GM23248 (cell line): ENCODE measurements at regions not wholly inside any gene's neighbourhood (a gene's known extent, or its start where the extent isn't known, plus 50 kb on each side); places are given as distances from the start of the nearest gene placed in this dataset.

Experiments
- DNase-seq: peaks from one replicate; pipeline ENCODE4 v3.0.0-alpha.2; 2015
- H2AFZ ChIP-seq: fragments of 200-600 bp; sonication (generic); 2 replicates; pipeline ENCODE4 v1.6.1; 2016; ENCODE audit warnings: antibody characterized with exemption
- H3F3A ChIP-seq: fragments of 200-600 bp; sonication (generic); 2 replicates; pipeline ENCODE4 v1.6.1; 2016; ENCODE audit warnings: mild to moderate bottlenecking, antibody characterized with exemption, mixed run types; ENCODE audit not compliant: insufficient read depth
- H3K27ac ChIP-seq: fragments of 200-600 bp; sonication (generic); 2 replicates; pipeline ENCODE4 v1.5.1; 2016; ENCODE audit warnings: mild to moderate bottlenecking
- H3K27me3 ChIP-seq: fragments of 200-600 bp; sonication (generic); replicated peaks from 2 replicates; pipeline ENCODE4 v1.6.1; 2016; ENCODE audit warnings: mild to moderate bottlenecking; ENCODE audit not compliant: insufficient read depth
- H3K36me3 ChIP-seq: fragments of 200-600 bp; sonication (generic); 2 replicates; pipeline ENCODE4 v1.6.1; 2016; ENCODE audit warnings: low read depth, mild to moderate bottlenecking
- H3K4me1 ChIP-seq: fragments of 200-600 bp; sonication (generic); 2 replicates; pipeline ENCODE4 v1.6.1; 2016; ENCODE audit warnings: mild to moderate bottlenecking; ENCODE audit not compliant: insufficient read depth
- H3K4me2 ChIP-seq: fragments of 200-600 bp; sonication (generic); one replicate; pipeline ENCODE4 v1.6.1; 2016; ENCODE audit warnings: mild to moderate bottlenecking; ENCODE audit not compliant: unreplicated experiment
- H3K4me3 ChIP-seq: fragments of 200-600 bp; sonication (generic); 2 replicates; pipeline ENCODE4 v1.5.1; 2016; ENCODE audit warnings: mild to moderate bottlenecking
- H3K79me2 ChIP-seq: fragments of 200-600 bp; sonication (generic); 2 replicates; pipeline ENCODE4 v1.6.1; 2016; ENCODE audit warnings: mild to moderate bottlenecking; ENCODE audit not compliant: insufficient read depth
- H3K9ac ChIP-seq: fragments of 200-600 bp; sonication (generic); 2 replicates; pipeline ENCODE4 v1.6.1; 2016; ENCODE audit warnings: mild to moderate bottlenecking
- H3K9me2 ChIP-seq: fragments of 200-600 bp; sonication (generic); 2 replicates; pipeline ENCODE4 v1.6.1; 2016; ENCODE audit warnings: mixed run types, mild to moderate bottlenecking, moderate library complexity; ENCODE audit not compliant: insufficient read depth
- H3K9me3 ChIP-seq: fragments of 200-600 bp; sonication (generic); one replicate; pipeline ENCODE4 v1.6.1; 2017; ENCODE audit warnings: low read depth
- H4K20me1 ChIP-seq: fragments of 200-600 bp; sonication (generic); 2 replicates; pipeline ENCODE4 v1.6.0; 2016; ENCODE audit not compliant: insufficient read depth
- EZH2 ChIP-seq: fragments of 200-600 bp; sonication (generic); IDR thresholded peaks from 2 replicates; pipeline ENCODE4 v1.6.1; 2018; ENCODE audit warnings: antibody characterized with exemption, mild to moderate bottlenecking; ENCODE audit not compliant: insufficient read depth, poor library complexity, severe bottlenecking
- EZH2phosphoT487 ChIP-seq: fragments of 200-600 bp; sonication (generic); IDR thresholded peaks from 2 replicates; pipeline ENCODE4 v1.6.1; 2018; ENCODE audit warnings: antibody characterized with exemption, moderate library complexity, mild to moderate bottlenecking, low read depth; ENCODE audit not compliant: insufficient read depth
- WGBS, 2 experiments: methylation state at CpG; one replicate each; pipeline ENCODE4 v1.1.6; 2015 to 2017; ENCODE audit warnings: low lambda C conversion rate in 2 of 2, low coverage in 1 of 2; ENCODE audit errors: missing lambda C conversion rate in 2 of 2; 5-methylcytosine and 5-hydroxymethylcytosine counted together
- in situ Hi-C: fragments of 300-500 bp; cut with MboI; formaldehyde crosslinking; loops from 2 replicates; pipeline ENCODE4 v1.15.0; 2020

GRCh38 chr5:63822614-63823013, 139.6 kb downstream of the HTR1A start:
- TF ChIP-seq EZH2, result no peak
- TF ChIP-seq EZH2phosphoT487, result no peak
- Histone ChIP-seq H3K9me3 (no peaks in the 10 kb centered on the region), H3K36me3 (no peaks in the 10 kb centered on the region), H3K4me2 (no peak overlapping the region), H3K4me3 (no peak overlapping the region), H3K27me3 (no peaks in the 10 kb centered on the region), H3K4me1 (no peaks in the 10 kb centered on the region), H2AFZ (no peak overlapping the region), H3F3A (no peaks in the 10 kb centered on the region), H3K79me2 (no peaks in the 10 kb centered on the region), H4K20me1 (no peaks in the 10 kb centered on the region), H3K9ac (no peak overlapping the region), H3K9me2 (no peaks in the 10 kb centered on the region), H3K27ac (no peak overlapping the region)
- DNase-seq, result no peak
- 0% methylated on average over 1 of the region's 1 CpG for WGBS, 2 experiments
- in situ Hi-C loops, result no loop called here

GRCh38 chr5:63820577-63820976, 141.7 kb downstream of the HTR1A start:
- in situ Hi-C loops, result no loop called here
- DNase-seq, result no peak
- Histone ChIP-seq H3K4me2 (no peak overlapping the region), H4K20me1 (no peaks in the 10 kb centered on the region), H3K27ac (no peak overlapping the region), H3K79me2 (no peaks in the 10 kb centered on the region), H3K4me3 (no peak overlapping the region), H3K27me3 (no peaks in the 10 kb centered on the region), H3K9ac (no peak overlapping the region), H3F3A (no peaks in the 10 kb centered on the region), H3K9me3 (no peaks in the 10 kb centered on the region), H3K9me2 (no peaks in the 10 kb centered on the region), H3K4me1 (no peaks in the 10 kb centered on the region), H3K36me3 (no peaks in the 10 kb centered on the region), H2AFZ (no peak overlapping the region)
- WGBS, 2 experiments, result 0 to 3% methylated on average over 3 of the region's 3 CpGs
- no peak for TF ChIP-seq EZH2
- no peak for TF ChIP-seq EZH2phosphoT487

DNA sequence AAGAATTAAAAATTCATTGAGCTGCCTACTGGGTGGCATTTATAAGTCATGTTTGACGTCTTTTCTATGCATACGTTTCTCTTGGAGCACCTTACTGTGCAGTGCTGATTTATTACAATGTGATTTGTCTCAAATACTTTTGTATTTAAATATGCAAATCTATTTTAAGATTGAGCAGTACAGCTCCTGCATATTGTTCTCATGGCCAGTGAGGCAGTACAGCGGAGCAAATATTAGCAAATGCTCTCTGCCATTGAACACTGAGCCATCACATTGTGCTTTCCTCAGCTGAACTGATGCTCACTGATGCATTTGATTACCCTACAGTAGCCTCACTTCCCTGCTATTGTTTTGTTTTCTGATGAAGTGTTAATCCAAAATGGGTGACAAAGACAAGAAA, 149.6 kb downstream of the HTR1A start:
- H3K36me3 ChIP-seq, result no peaks in the 10 kb centered on the region
- WGBS, 2 experiments, result 17 to 40% methylated on average over 3 of the region's 3 CpGs
- H3F3A ChIP-seq, result no peaks in the 10 kb centered on the region
- no peak overlapping the region for H3K27ac ChIP-seq
- no peaks in the 10 kb centered on the region for H3K9me2 ChIP-seq
- H3K4me2 ChIP-seq, result no peak overlapping the region
- no peaks in the 10 kb centered on the region for H3K9me3 ChIP-seq
- H3K27me3 ChIP-seq, result no peaks in the 10 kb centered on the region
- no peaks in the 10 kb centered on the region for H3K4me1 ChIP-seq
- no peak overlapping the region for H3K4me3 ChIP-seq
- no peak for DNase-seq
- H4K20me1 ChIP-seq, result no peaks in the 10 kb centered on the region
- H3K9ac ChIP-seq, result no peak overlapping the region
- H3K79me2 ChIP-seq, result no peaks in the 10 kb centered on the region
- H2AFZ ChIP-seq, result no peak overlapping the region
- no peak for TF ChIP-seq EZH2phosphoT487
- TF ChIP-seq EZH2, result no peak
- in situ Hi-C loops, result no loop called here

- Histone ChIP-seq H3K36me3 (no peaks in the 10 kb centered on the region), H4K20me1 (no peaks in the 10 kb centered on the region), H3K4me2 (no peak overlapping the region), H3K9me2 (no peaks in the 10 kb centered on the region), H3K27me3 (no peaks in the 10 kb centered on the region), H3K79me2 (no peaks in the 10 kb centered on the region), H3K27ac (no peak overlapping the region), H3F3A (no peaks in the 10 kb centered on the region), H2AFZ (no peak overlapping the region), H3K9ac (no peak overlapping the region), H3K4me1 (no peaks in the 10 kb centered on the region), H3K4me3 (no peak overlapping the region), H3K9me3 (no peaks in the 10 kb centered on the region)
- TF ChIP-seq EZH2phosphoT487 (no peak), EZH2 (no peak)
- WGBS, 2 experiments, result 6 to 12% methylated on average over 2 of the region's 2 CpGs
- no peak for DNase-seq
- in situ Hi-C loops, result no loop called here
Measured at GRCh38 chr5:63811961-63812360, 150.3 kb downstream of the HTR1A start.

DNA sequence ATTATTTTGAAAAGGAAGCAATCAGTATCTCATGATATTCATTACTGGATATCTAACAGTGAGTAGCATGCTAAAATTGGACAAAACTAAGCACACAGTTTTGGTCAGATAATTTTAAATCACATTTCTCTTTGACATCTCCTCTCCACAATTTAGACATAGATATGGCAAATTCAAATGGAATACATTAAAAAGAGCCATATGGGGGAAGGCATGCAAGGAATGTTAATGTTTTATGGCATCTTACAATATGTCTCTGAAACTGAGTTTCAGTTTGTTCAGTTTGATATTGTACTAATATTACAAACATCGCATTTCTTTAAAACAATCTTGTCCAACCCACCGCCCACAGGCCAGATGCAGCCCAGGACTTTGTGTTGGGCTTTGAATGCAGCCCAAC, 151.0 kb downstream of the HTR1A start:
- Histone ChIP-seq H3K27me3 (no peaks in the 10 kb centered on the region), H3K4me1 (no peaks in the 10 kb centered on the region), H3K9me3 (no peaks in the 10 kb centered on the region), H3K79me2 (no peaks in the 10 kb centered on the region), H3K36me3 (no peaks in the 10 kb centered on the region), H3K27ac (no peak overlapping the region), H3K4me2 (no peak overlapping the region), H3K4me3 (no peak overlapping the region), H2AFZ (no peak overlapping the region), H4K20me1 (no peaks in the 10 kb centered on the region), H3K9ac (no peak overlapping the region), H3K9me2 (no peaks in the 10 kb centered on the region), H3F3A (no peaks in the 10 kb centered on the region)
- DNase-seq, result no peak
- TF ChIP-seq EZH2phosphoT487 (no peak), EZH2 (no peak)
- WGBS, 2 experiments, result 0 to 5% methylated on average over 2 of the region's 2 CpGs
- in situ Hi-C loops, result no loop called here
